T47D (cell line): ENCODE measurements at regions not wholly inside any gene's neighbourhood (a gene's known extent, or its start where the extent isn't known, plus 50 kb on each side); places are given as distances from the start of the nearest gene placed in this dataset.

ENCODE experiments used
- DNase-seq, 2 experiments: peaks; one replicate each; pipeline versions ENCODE4 v3.0.0 to v3.0.0-alpha.2; 2011 to 2012; ENCODE audit warnings: low read depth in 1 of 2, low spot score in 1 of 2
- JUND ChIP-seq: IDR thresholded peaks from 2 replicates; pipeline ENCODE4 v1.6.1; 2012; ENCODE audit warnings: low read depth
- in situ Hi-C: cut with HindIII; loops from 2 replicates; pipeline ENCODE4 v1.10.0; 2016; ENCODE audit warnings: low sequenced_read_pairs, low pct_unique_long_range_greater_than_20kb

GRCh38 chr10:121106611-121107010 is 255.4 kb downstream of the WDR11 start:
- no peak for TF ChIP-seq JUND
- DNase-seq = no peak
- in situ Hi-C loops = no loop called here

GRCh38 chr10:121108051-121108450 is 256.9 kb downstream of the WDR11 start:
- in situ Hi-C loops = no loop called here
- no peak for DNase-seq
- TF ChIP-seq JUND = no peak

GRCh38 chr10:121110369-121110768 is 259.2 kb downstream of the WDR11 start:
- in situ Hi-C loops = no loop called here
- TF ChIP-seq JUND = no peak
- DNase-seq = no peak

GRCh38 chr10:121112136-121112535 is 261.0 kb downstream of the WDR11 start:
- TF ChIP-seq JUND = no peak
- in situ Hi-C loops = no loop called here
- DNase-seq = no peak

GRCh38 chr10:121112579-121113384 is 261.6 kb downstream of the WDR11 start:
- DNase-seq = peak in 1 of 2 experiments; percentile 13
- TF ChIP-seq JUND = no peak

GRCh38 chr10:121113385-121113696 is 262.2 kb downstream of the WDR11 start:
- DNase-seq = no peak
- in situ Hi-C loops = no loop called here
- no peak for TF ChIP-seq JUND

More at GRCh38 chr10:121112579-121113384, 261.6 kb downstream of the WDR11 start:
- in situ Hi-C loops = no loop called here

GRCh38 chr10:121113911-121114310 is 262.7 kb downstream of the WDR11 start:
- no peak for DNase-seq
- in situ Hi-C loops = no loop called here

GRCh38 chr10:121115154-121115553 is 264.0 kb downstream of the WDR11 start:
- TF ChIP-seq JUND = no peak
- DNase-seq = no peak
- in situ Hi-C loops = no loop called here

More at GRCh38 chr10:121113911-121114310, 262.7 kb downstream of the WDR11 start:
- no peak for TF ChIP-seq JUND

GRCh38 chr10:121121462-121121861 is 270.3 kb downstream of the WDR11 start:
- DNase-seq = no peak

GRCh38 chr10:121127151-121127906 is 276.2 kb downstream of the WDR11 start:
- in situ Hi-C loops = no loop called here
- no peak for TF ChIP-seq JUND
- DNase-seq = no peak

More at GRCh38 chr10:121121462-121121861, 270.3 kb downstream of the WDR11 start:
- in situ Hi-C loops = no loop called here
- TF ChIP-seq JUND = no peak

- in situ Hi-C loops = no loop called here
- no peak for DNase-seq
- no peak for TF ChIP-seq JUND
These were observed 277.0 kb downstream of the WDR11 start for GRCh38 chr10:121128164-121128563.

GRCh38 chr10:121129266-121129665 is 278.1 kb downstream of the WDR11 start:
- no peak for DNase-seq
- no peak for TF ChIP-seq JUND
- in situ Hi-C loops = no loop called here

- no peak for TF ChIP-seq JUND
- DNase-seq = no peak
- in situ Hi-C loops = no loop called here
These were observed 279.2 kb downstream of the WDR11 start for GRCh38 chr10:121130382-121130781.
